T-cell (primary cell): ENCODE measurements at regions not wholly inside any gene's neighbourhood (a gene's known extent, or its start where the extent isn't known, plus 50 kb on each side); places are given as distances from the start of the nearest gene placed in this dataset.
"Not testable (repeated sequence)": the region's sequence is repeated elsewhere in the genome, so short reads cannot be mapped to it uniquely, and the experiment has no call there.

Source experiments
- ATAC-seq, 4 experiments: fragments of 200-7000 bp in 3 of 4; fragments of 150-1000 bp in 1 of 4; cut with Tn5 transposase; replicated peaks in 1 of 4; 1 replicate in 3 of 4; 2 replicates in 1 of 4; pipeline ENCODE4 v1.10.0; 2021; ENCODE audit warnings: moderate library complexity in 3 of 4, mild to moderate bottlenecking in 2 of 4, moderate number of reproducible peaks in 1 of 4
- CTCF ChIA-PET, 2 donors: fragments of 300-600 bp; sonication (Branson Sonifier 250); formaldehyde crosslinking; loops; one replicate each; lab custom pipeline; 2022; ENCODE audit warnings: antibody characterized with exemption in 2 of 2; lab: Charles Lee
- POLR2A ChIA-PET, 2 donors: fragments of 300-600 bp; sonication (Branson Sonifier 250); formaldehyde crosslinking; loops; one replicate each; lab custom pipeline; 2022; ENCODE audit warnings: antibody characterized with exemption in 2 of 2; lab: Charles Lee
- DNase-seq, 35 experiments: peaks; one replicate each; pipeline versions ENCODE4 v3.0.0 to v3.0.0-alpha.2; 2013 to 2023
- H3K27ac ChIP-seq: one replicate; pipeline ENCODE4 v1.5.1; 2013; ENCODE audit warnings: low read length
- H3K27me3 ChIP-seq, 2 experiments: replicated peaks in 1 of 2; 1 replicate in 1 of 2; 2 replicates in 1 of 2; pipeline versions ENCODE4 v1.6.1 to v1.7.0; 2013; ENCODE audit warnings: low read length in 1 of 2, mixed read lengths in 1 of 2; ENCODE audit not compliant: control insufficient read depth in 2 of 2, insufficient read depth in 2 of 2; ENCODE audit errors: extremely low read depth in 1 of 2
- H3K36me3 ChIP-seq, 2 donors: 1 replicate in 1 of 2; 2 replicates in 1 of 2; pipeline versions ENCODE4 v1.6.1 to v1.7.0; 2013; ENCODE audit warnings: low read length in 1 of 2; ENCODE audit not compliant: control insufficient read depth in 2 of 2, insufficient read depth in 1 of 2; ENCODE audit errors: extremely low read depth in 1 of 2
- H3K4me1 ChIP-seq, 2 experiments: 1 replicate in 1 of 2; 2 replicates in 1 of 2; pipeline versions ENCODE4 v1.6.1 to v1.7.0; 2013; ENCODE audit warnings: low read length in 2 of 2, mixed read lengths in 1 of 2; ENCODE audit not compliant: insufficient read depth in 2 of 2, control insufficient read depth in 1 of 2; ENCODE audit errors: extremely low read depth in 1 of 2
- H3K4me3 ChIP-seq, 2 donors: 1 replicate in 1 of 2; 2 replicates in 1 of 2; pipeline versions ENCODE4 v1.5.1 to v1.7.0; 2013; ENCODE audit warnings: mild to moderate bottlenecking in 2 of 2, low read length in 1 of 2, moderate library complexity in 1 of 2; ENCODE audit not compliant: control insufficient read depth in 1 of 2; ENCODE audit errors: extremely low read depth in 1 of 2
- H3K9me3 ChIP-seq: 2 replicates; pipeline ENCODE4 v1.7.0; 2013
- H3K27ac Mint-ChIP-seq, 2 donors: one replicate each; pipeline ENCODE4 v1.8.0; 2020 to 2021; ENCODE audit warnings: mild to moderate bottlenecking in 2 of 2, mixed read lengths in 2 of 2
- H3K27me3 Mint-ChIP-seq, 2 donors: one replicate each; pipeline ENCODE4 v1.8.0; 2021 to 2022; ENCODE audit warnings: mixed read lengths in 2 of 2
- H3K36me3 Mint-ChIP-seq: one replicate; pipeline ENCODE4 v1.8.0; 2021; ENCODE audit warnings: mixed read lengths
- H3K4me1 Mint-ChIP-seq, 3 donors: one replicate each; pipeline ENCODE4 v1.8.0; 2020 to 2022; ENCODE audit warnings: mixed read lengths in 3 of 3, mild to moderate bottlenecking in 1 of 3
- H3K4me3 Mint-ChIP-seq, 3 donors: one replicate each; pipeline ENCODE4 v1.8.0; 2020 to 2022; ENCODE audit warnings: mild to moderate bottlenecking in 3 of 3, mixed read lengths in 3 of 3, moderate library complexity in 3 of 3
- H3K9me3 Mint-ChIP-seq, 3 donors: one replicate each; pipeline ENCODE4 v1.8.0; 2020 to 2022; ENCODE audit warnings: mixed read lengths in 3 of 3
- WGBS: methylation state at CpG from one replicate; pipeline ENCODE4 v1.1.5; 2013; ENCODE audit warnings: missing lambda C conversion rate; ENCODE audit not compliant: insufficient coverage; 5-methylcytosine and 5-hydroxymethylcytosine counted together

GRCh38 chr12:126040307-126040706 is 975.1 kb downstream of the AACS start:
- no peaks in the 10 kb centered on the region for H3K4me1 Mint-ChIP-seq
- H3K4me3 ChIP-seq, result no peak overlapping the region
- H3K9me3 ChIP-seq, result peaks cover 3% of the 10 kb centered on the region
- peaks cover 3 to 12% (median 8%) of the 10 kb centered on the region in 3 donors for H3K9me3 Mint-ChIP-seq
- H3K36me3 ChIP-seq, result no peaks in the 10 kb centered on the region
- H3K27ac Mint-ChIP-seq, result no peak overlapping the region
- 62% methylated on average over 4 of the region's 5 CpGs for WGBS
- H3K27me3 Mint-ChIP-seq, result no peaks in the 10 kb centered on the region
- no peak overlapping the region for H3K4me3 Mint-ChIP-seq
- H3K27ac ChIP-seq, result no peak overlapping the region
- ChIA-PET POLR2A (no interaction called here), CTCF (no interaction called here)
- H3K4me1 ChIP-seq, result no peaks in the 10 kb centered on the region
- no peaks in the 10 kb centered on the region for H3K27me3 ChIP-seq
- DNase-seq, result no peak
- no peak for ATAC-seq
- H3K36me3 Mint-ChIP-seq, result no peaks in the 10 kb centered on the region

GRCh38 chr12:126042286-126042685 is 977.1 kb downstream of the AACS start:
- ChIA-PET POLR2A (no interaction called here), CTCF (no interaction called here)
- WGBS, result 73% methylated on average over 2 of the region's 5 CpGs
- peaks cover 10 to 18% (median 13%) of the 10 kb centered on the region in 3 donors for H3K9me3 Mint-ChIP-seq
- H3K4me3 Mint-ChIP-seq, result no peak overlapping the region
- H3K9me3 ChIP-seq, result peaks cover 3% of the 10 kb centered on the region
- H3K27ac Mint-ChIP-seq, result no peak overlapping the region
- no peaks in the 10 kb centered on the region for H3K36me3 Mint-ChIP-seq
- no peaks in the 10 kb centered on the region for H3K27me3 ChIP-seq
- no peaks in the 10 kb centered on the region for H3K36me3 ChIP-seq
- no peak overlapping the region for H3K27ac ChIP-seq
- ATAC-seq, result no peak
- no peak for DNase-seq
- H3K4me1 Mint-ChIP-seq, result no peaks in the 10 kb centered on the region
- no peak overlapping the region for H3K4me3 ChIP-seq
- no peaks in the 10 kb centered on the region for H3K4me1 ChIP-seq
- H3K27me3 Mint-ChIP-seq, result no peaks in the 10 kb centered on the region

GRCh38 chr12:126049501-126049900 is 984.3 kb downstream of the AACS start:
- DNase-seq, H3K27ac ChIP-seq, H3K4me3 Mint-ChIP-seq, H3K36me3 Mint-ChIP-seq, CTCF ChIA-PET, POLR2A ChIA-PET, H3K4me1 Mint-ChIP-seq, H3K27me3 ChIP-seq, H3K4me1 ChIP-seq, H3K27ac Mint-ChIP-seq, H3K4me3 ChIP-seq, H3K9me3 ChIP-seq, ATAC-seq, H3K36me3 ChIP-seq, H3K27me3 Mint-ChIP-seq: not testable (repeated sequence)
- no CpG with 5 or more reads among the region's 5 CpGs for WGBS
- peaks cover 16 to 21% (median 16%) of the 10 kb centered on the region in 3 donors for H3K9me3 Mint-ChIP-seq

- CTCF ChIA-PET, result no interaction called here
- Mint-ChIP-seq H3K4me3 (no peak overlapping the region), H3K36me3 (no peaks in the 10 kb centered on the region), H3K4me1 (no peaks in the 10 kb centered on the region), H3K27ac (no peak overlapping the region), H3K27me3 (no peaks in the 10 kb centered on the region), H3K9me3 (peaks cover 7 to 29% (median 16%) of the 10 kb centered on the region in 3 donors)
- Histone ChIP-seq H3K4me3 (no peak overlapping the region), H3K27me3 (no peaks in the 10 kb centered on the region), H3K27ac (no peak overlapping the region), H3K36me3 (no peaks in the 10 kb centered on the region), H3K4me1 (no peaks in the 10 kb centered on the region), H3K9me3 (no peaks in the 10 kb centered on the region)
- ATAC-seq, result no peak
- POLR2A ChIA-PET, result no interaction called here
- no peak for DNase-seq
- WGBS, result 40% methylated on average over 1 of the region's 6 CpGs
Observed at GRCh38 chr12:126051611-126052107, 986.4 kb downstream of the AACS start.

- WGBS, result 0% methylated on average over 1 of the region's 4 CpGs
- Mint-ChIP-seq H3K9me3 (peaks cover 0 to 15% (median 7%) of the 10 kb centered on the region in 3 donors), H3K4me1 (no peaks in the 10 kb centered on the region), H3K27me3 (no peaks in the 10 kb centered on the region), H3K27ac (no peak overlapping the region), H3K4me3 (no peak overlapping the region), H3K36me3 (no peaks in the 10 kb centered on the region)
- ATAC-seq (no peak), DNase-seq (no peak)
- Histone ChIP-seq H3K27me3 (no peaks in the 10 kb centered on the region), H3K27ac (no peak overlapping the region), H3K36me3 (no peaks in the 10 kb centered on the region), H3K4me1 (no peaks in the 10 kb centered on the region), H3K9me3 (no peaks in the 10 kb centered on the region), H3K4me3 (no peak overlapping the region)
- ChIA-PET POLR2A (no interaction called here), CTCF (no interaction called here)
Observed at GRCh38 chr12:126055521-126055920, 990.3 kb downstream of the AACS start.

GRCh38 chr12:126061777-126062176 is 996.5 kb downstream of the AACS start:
- Histone ChIP-seq H3K4me1 (no peaks in the 10 kb centered on the region), H3K27ac (no peak overlapping the region), H3K9me3 (no peaks in the 10 kb centered on the region), H3K27me3 (no peaks in the 10 kb centered on the region), H3K36me3 (no peaks in the 10 kb centered on the region), H3K4me3 (no peak overlapping the region)
- H3K9me3 Mint-ChIP-seq, result peaks cover 0 to 5% (median 4%) of the 10 kb centered on the region in 3 donors
- ChIA-PET POLR2A (no interaction called here), CTCF (no interaction called here)
- DNase-seq, result no peak
- H3K4me3 Mint-ChIP-seq, result no peak overlapping the region
- ATAC-seq, result no peak
- H3K4me1 Mint-ChIP-seq, result no peaks in the 10 kb centered on the region
- no peaks in the 10 kb centered on the region for H3K27me3 Mint-ChIP-seq
- H3K36me3 Mint-ChIP-seq, result no peaks in the 10 kb centered on the region
- H3K27ac Mint-ChIP-seq, result no peak overlapping the region
- 80% methylated on average over 1 of the region's 6 CpGs for WGBS

- Mint-ChIP-seq H3K4me1 (no peaks in the 10 kb centered on the region), H3K36me3 (no peaks in the 10 kb centered on the region), H3K27me3 (no peaks in the 10 kb centered on the region), H3K9me3 (peaks cover 0 to 5% (median 3%) of the 10 kb centered on the region in 3 donors), H3K27ac (no peak overlapping the region), H3K4me3 (no peak overlapping the region)
- Histone ChIP-seq H3K9me3 (no peaks in the 10 kb centered on the region), H3K27me3 (no peaks in the 10 kb centered on the region), H3K4me1 (no peaks in the 10 kb centered on the region), H3K27ac (no peak overlapping the region), H3K4me3 (no peak overlapping the region), H3K36me3 (no peaks in the 10 kb centered on the region)
- no peak for ATAC-seq
- CTCF ChIA-PET, result no interaction called here
- POLR2A ChIA-PET, result no interaction called here
- WGBS, result 74% methylated on average over 4 of the region's 5 CpGs
- DNase-seq, result no peak
Observed at GRCh38 chr12:126064028-126064427, 998.8 kb downstream of the AACS start.
